H1 (cell line): ENCODE measurements at regions not wholly inside any gene's neighbourhood (a gene's known extent, or its start where the extent isn't known, plus 50 kb on each side); places are given as distances from the start of the nearest gene placed in this dataset.

Source experiments
- CHD7 ChIP-seq: fragments of 300-600 bp; sonication (generic); IDR thresholded peaks from 2 replicates; pipeline ENCODE4 v1.7.1; 2012; ENCODE audit warnings: low read length, moderate library complexity, mild to moderate bottlenecking, inconsistent platforms; ENCODE audit not compliant: insufficient replicate concordance
- POLR2A ChIP-seq, 2 experiments: IDR thresholded peaks; 1 replicate in 1 of 2; 2 replicates in 1 of 2; pipeline ENCODE4 v1.6.1; 2011; ENCODE audit warnings: low read depth in 2 of 2, low read length in 2 of 2, mild to moderate bottlenecking in 2 of 2; ENCODE audit errors: control extremely low read depth in 1 of 2
- SAP30 ChIP-seq: fragments of 300-600 bp; sonication (generic); IDR thresholded peaks from 2 replicates; pipeline ENCODE4 v1.7.1; 2012; ENCODE audit warnings: low read length, moderate library complexity, mild to moderate bottlenecking, inconsistent platforms; ENCODE audit not compliant: insufficient read depth, insufficient replicate concordance
- ZNF274 ChIP-seq: IDR thresholded peaks from 2 replicates; pipeline ENCODE4 v1.7.0; 2012; ENCODE audit warnings: low read length, borderline replicate concordance; ENCODE audit errors: extremely low read depth

GRCh38 chr1:29630756-29631155 is 394.4 kb downstream of the PTPRU start:
- no peak for TF ChIP-seq POLR2A (IDR thresholded peaks at IDR 0.05; ENCODE audit: control extremely low read depth in 1 of 2, low read depth in 2 of 2, low read length in 2 of 2)
- TF ChIP-seq CHD7 = no peak
- TF ChIP-seq SAP30 = no peak
- TF ChIP-seq ZNF274 = no peak
